Mesodermal cell (in vitro differentiated cells): ENCODE measurements at regions not wholly inside any gene's neighbourhood (a gene's known extent, or its start where the extent isn't known, plus 50 kb on each side); places are given as distances from the start of the nearest gene placed in this dataset.
"Not testable (repeated sequence)": the region's sequence is repeated elsewhere in the genome, so short reads cannot be mapped to it uniquely, and the experiment has no call there.

Experiments
- H3K27ac ChIP-seq: 2 replicates; pipeline ENCODE4 v1.7.0; 2013; ENCODE audit warnings: mild to moderate bottlenecking, low read depth, low read length, moderate library complexity; ENCODE audit not compliant: severe bottlenecking
- H3K36me3 ChIP-seq: 2 replicates; pipeline ENCODE4 v1.7.1; 2013; ENCODE audit warnings: mild to moderate bottlenecking, low read length, moderate library complexity; ENCODE audit not compliant: control insufficient read depth, insufficient read depth
- H3K4me1 ChIP-seq: one replicate; pipeline ENCODE4 v1.7.1; 2013; ENCODE audit warnings: mild to moderate bottlenecking, low read length; ENCODE audit not compliant: insufficient read depth, control insufficient read depth, poor library complexity, severe bottlenecking
- H3K4me3 ChIP-seq: 2 replicates; pipeline ENCODE4 v1.7.0; 2013; ENCODE audit warnings: low read length, control low read depth, mild to moderate bottlenecking; ENCODE audit not compliant: insufficient read depth, poor library complexity, severe bottlenecking; ENCODE audit errors: extremely low read depth
- H3K9me3 ChIP-seq: 2 replicates; pipeline ENCODE4 v1.7.1; 2013; ENCODE audit warnings: mild to moderate bottlenecking, low read length, moderate library complexity; ENCODE audit not compliant: control insufficient read depth
- WGBS, 2 experiments: methylation state at CpG; one replicate each; pipeline ENCODE4 v1.1.5; 2013; ENCODE audit warnings: missing lambda C conversion rate in 2 of 2; ENCODE audit not compliant: insufficient coverage in 2 of 2; 5-methylcytosine and 5-hydroxymethylcytosine counted together

DNA sequence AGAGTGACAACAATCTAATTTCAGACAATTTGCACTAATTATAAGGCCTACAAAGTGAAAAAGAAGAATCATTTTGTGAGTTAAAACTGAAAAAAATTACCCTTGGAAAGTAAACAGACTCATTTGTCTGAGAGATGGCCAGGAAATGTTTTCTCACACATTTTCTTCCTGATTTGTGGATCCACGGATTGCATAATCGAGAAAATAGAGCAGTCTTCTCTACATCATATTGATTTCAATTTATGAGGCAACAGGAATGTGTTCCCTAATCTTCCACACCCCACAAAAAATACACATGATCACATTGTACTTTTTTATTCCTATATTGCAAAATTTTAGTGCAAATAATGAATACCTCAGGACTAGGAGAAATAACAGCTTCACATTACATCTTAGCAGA lies 160.8 kb downstream of the CCER1 start:
- no peaks in the 10 kb centered on the region for H3K9me3 ChIP-seq
- no peak overlapping the region for H3K27ac ChIP-seq
- H3K4me3 ChIP-seq: no peak overlapping the region
- no peaks in the 10 kb centered on the region for H3K4me1 ChIP-seq
- WGBS, 2 experiments: 75% methylated on average over 2 of the region's 2 CpGs; no CpG with 5 or more reads in 1 of the 2 experiments
- no peaks in the 10 kb centered on the region for H3K36me3 ChIP-seq

DNA sequence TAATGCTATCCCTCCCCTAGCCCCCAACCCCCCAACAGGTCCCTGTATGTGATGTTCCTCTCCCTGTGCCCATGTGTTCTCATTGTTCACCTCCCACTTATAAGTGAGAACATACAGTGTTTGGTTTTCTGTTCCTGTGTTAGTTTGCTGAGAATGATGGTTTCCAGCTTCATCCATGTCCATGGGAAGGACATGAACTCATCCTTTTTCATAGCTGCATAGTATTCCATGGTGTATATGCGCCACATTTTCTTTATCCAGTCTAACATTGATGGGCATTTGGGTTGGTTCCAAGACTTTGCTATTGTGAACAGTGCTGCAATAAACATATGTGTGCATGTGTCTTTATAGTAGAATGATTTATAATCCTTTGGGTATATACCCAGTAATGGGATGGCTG lies 162.3 kb downstream of the CCER1 start:
- WGBS, 2 experiments: no CpG with 5 or more reads among the region's 1 CpG
- not testable (repeated sequence) for H3K4me1 ChIP-seq, H3K9me3 ChIP-seq, H3K27ac ChIP-seq, H3K36me3 ChIP-seq, H3K4me3 ChIP-seq

DNA sequence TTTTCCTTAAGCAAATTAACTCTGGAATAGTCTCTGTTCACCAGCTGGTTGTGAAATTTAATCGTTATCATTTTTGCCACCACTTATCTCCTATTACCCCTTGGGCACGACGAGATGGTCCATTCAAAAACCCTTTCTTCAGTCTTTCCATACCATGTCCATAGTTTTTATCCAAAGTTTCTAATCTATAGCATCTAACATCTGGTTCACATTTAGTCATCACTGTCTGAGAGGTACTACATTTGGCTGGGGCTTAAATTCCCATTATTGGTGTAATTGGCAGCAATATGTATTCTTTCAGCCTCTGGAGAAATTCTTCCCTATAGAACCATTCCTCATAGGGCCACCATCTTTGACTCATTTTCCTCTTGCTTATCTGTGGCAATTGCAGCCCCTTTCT lies 163.5 kb downstream of the CCER1 start:
- Histone ChIP-seq H3K9me3 (no peaks in the 10 kb centered on the region), H3K4me1 (no peaks in the 10 kb centered on the region)
- 90 to 100% methylated on average over 3 of the region's 3 CpGs for WGBS, 2 experiments

DNA sequence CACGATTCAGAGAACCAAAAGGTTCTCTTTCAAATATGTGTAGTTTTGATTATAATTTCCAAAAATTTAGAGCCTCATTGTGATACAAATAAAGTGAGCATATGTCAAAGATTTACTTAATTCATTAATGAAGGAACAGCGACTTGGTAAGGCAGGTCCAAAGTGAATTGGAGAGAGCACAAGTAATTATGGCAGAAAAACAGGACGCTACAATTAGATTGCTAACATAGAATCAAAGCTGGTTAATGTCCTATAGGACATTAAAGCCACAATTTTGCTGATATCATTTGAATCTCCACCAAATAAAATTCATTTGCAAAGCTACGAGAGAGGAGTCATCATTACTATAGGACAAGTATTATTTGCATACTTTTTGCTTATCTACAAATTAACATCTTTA lies 164.2 kb downstream of the CCER1 start:
- Histone ChIP-seq H3K4me3 (no peak overlapping the region), H3K4me1 (no peaks in the 10 kb centered on the region)

More for the DNA sequence above, 163.5 kb downstream of the CCER1 start:
- no peak overlapping the region for H3K4me3 ChIP-seq
- no peak overlapping the region for H3K27ac ChIP-seq
- H3K36me3 ChIP-seq: no peaks in the 10 kb centered on the region

DNA sequence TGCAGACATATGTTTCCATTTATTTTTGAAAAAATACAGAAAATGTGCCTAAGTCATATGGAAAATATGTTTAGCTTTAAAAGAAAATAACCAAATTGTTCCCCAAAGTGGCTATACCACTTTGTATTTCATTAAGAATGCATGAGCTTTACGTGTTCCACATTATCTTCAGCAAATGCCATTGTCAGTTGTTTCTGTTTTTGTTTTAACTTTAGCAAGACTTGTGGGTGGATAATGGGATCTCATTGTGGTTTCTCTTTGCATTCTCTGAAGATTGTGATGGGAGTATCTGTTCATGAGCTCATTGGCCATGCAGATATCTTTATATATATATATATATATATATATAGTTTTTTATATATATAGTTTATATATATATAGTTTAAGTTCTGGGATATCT lies 181.5 kb downstream of the CCER1 start:
- Histone ChIP-seq H3K27ac (no peak overlapping the region), H3K9me3 (no peaks in the 10 kb centered on the region), H3K36me3 (no peaks in the 10 kb centered on the region), H3K4me3 (no peak overlapping the region), H3K4me1 (no peaks in the 10 kb centered on the region)
- no CpG with 5 or more reads among the region's 1 CpG for WGBS, 2 experiments

More for the DNA sequence above, 164.2 kb downstream of the CCER1 start:
- no peaks in the 10 kb centered on the region for H3K9me3 ChIP-seq
- H3K27ac ChIP-seq: no peak overlapping the region
- 100% methylated on average over 2 of the region's 4 CpGs; no CpG with 5 or more reads in 1 of the 2 experiments for WGBS, 2 experiments
- no peaks in the 10 kb centered on the region for H3K36me3 ChIP-seq

DNA sequence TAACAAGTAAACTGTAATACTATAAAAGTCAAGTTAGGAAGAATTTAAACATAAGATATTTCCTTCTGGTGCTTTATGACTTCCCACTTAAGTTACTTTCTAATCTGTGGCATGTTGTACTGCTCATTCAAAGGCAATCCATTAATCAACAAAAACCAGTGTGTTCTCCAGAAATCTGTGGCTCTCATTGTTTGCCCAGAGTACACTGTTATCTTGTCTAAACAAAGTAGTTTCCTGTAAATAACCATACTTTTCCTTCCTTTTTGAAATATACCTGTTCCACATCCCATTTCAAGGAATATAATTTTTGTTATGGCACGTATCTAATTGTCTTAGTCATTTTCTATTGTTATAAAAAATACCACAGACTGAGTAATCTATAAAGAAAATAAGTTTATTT lies 184.1 kb downstream of the CCER1 start:
- Histone ChIP-seq H3K27ac (no peak overlapping the region), H3K36me3 (no peaks in the 10 kb centered on the region), H3K4me1 (no peaks in the 10 kb centered on the region), H3K4me3 (no peak overlapping the region), H3K9me3 (no peaks in the 10 kb centered on the region)
- no CpG with 5 or more reads among the region's 1 CpG for WGBS, 2 experiments

DNA sequence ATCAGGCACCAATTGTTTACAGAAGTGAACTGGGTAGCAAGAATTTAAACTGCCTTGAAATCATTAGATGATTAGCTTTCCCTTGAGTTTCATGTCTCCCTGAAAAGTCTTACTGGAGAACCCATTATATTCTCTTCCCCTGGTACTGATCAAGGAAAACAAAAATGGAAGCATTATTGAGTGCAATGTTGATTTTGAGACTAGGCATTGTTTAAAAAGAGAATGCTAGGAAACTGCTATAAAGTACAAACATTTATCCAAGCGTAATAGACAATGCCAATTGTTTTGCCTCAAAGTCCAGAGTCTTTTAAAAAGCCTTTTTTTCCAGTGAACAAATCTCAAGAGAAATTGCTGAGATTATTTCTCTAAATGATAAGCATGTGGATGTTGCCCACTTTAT lies 197.0 kb downstream of the CCER1 start:
- no peaks in the 10 kb centered on the region for H3K4me1 ChIP-seq
- H3K9me3 ChIP-seq: no peaks in the 10 kb centered on the region
- WGBS, 2 experiments: 100% methylated on average over 1 of the region's 1 CpG; no CpG with 5 or more reads in 1 of the 2 experiments
- H3K4me3 ChIP-seq: no peak overlapping the region
- no peak overlapping the region for H3K27ac ChIP-seq
- no peaks in the 10 kb centered on the region for H3K36me3 ChIP-seq

DNA sequence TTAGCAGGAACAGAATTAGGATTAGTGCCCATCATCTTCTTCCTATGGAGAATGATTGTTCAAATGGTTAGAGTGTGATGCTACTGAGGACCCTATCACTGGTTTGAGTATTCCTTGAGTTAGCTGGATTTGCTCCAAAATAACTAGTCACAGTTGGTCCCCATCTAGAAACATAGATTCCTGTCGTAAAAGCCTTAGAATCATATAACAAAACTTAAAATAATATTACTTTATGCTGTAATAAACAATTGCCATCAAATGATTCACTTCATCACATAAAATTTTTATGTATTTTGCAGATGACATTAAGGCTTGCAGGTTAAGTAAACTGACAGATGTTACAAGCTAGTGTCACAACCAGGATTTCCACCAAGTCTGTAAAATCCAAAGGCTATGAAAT lies 209.8 kb downstream of the CCER1 start:
- no peaks in the 10 kb centered on the region for H3K36me3 ChIP-seq
- WGBS, 2 experiments: no CpG with 5 or more reads among the region's 1 CpG
- H3K4me1 ChIP-seq: no peaks in the 10 kb centered on the region
- no peak overlapping the region for H3K27ac ChIP-seq
- no peak overlapping the region for H3K4me3 ChIP-seq
- peaks cover under 1% of the 10 kb centered on the region for H3K9me3 ChIP-seq

DNA sequence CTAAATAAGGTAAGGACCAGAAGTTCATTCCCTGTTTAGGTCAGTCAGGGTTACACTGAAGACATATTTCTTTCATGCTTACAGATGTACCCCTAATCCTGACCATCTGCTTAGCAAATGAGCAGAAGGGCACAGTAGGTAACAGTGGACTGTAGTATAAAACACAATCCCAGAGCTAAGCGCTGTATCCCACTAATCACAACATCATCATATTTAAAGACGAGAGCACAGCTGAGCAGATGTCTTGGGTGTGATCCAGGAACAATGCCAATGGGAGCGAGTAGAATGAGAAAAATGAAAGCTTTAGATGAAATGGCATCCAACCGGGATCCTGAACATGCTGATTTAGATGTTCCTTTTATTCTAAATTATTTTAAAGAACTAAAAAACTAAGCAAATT lies 213.4 kb downstream of the CCER1 start:
- no peaks in the 10 kb centered on the region for H3K36me3 ChIP-seq
- no peaks in the 10 kb centered on the region for H3K9me3 ChIP-seq
- H3K27ac ChIP-seq: no peak overlapping the region
- WGBS, 2 experiments: no CpG with 5 or more reads among the region's 4 CpGs
- H3K4me3 ChIP-seq: no peak overlapping the region
- no peaks in the 10 kb centered on the region for H3K4me1 ChIP-seq

DNA sequence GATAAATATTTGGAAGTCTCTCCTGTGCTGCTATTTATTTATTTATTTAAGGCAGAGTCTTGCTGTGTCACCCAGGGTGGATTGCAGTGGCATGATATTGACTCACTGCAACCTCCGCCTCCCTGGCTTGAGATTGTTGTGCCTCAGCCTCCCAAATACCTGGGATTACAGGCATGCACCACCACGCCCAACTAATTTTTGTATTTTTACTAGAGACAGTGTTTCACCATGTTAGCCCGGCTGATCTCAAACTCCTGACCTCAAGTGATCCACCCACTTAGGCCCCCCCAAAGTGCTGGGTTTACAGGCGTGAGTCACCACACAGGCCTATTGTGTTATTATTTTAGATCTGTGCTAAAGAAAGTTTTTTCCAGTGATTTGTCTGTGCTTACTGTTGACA lies 225.2 kb downstream of the CCER1 start:
- no peaks in the 10 kb centered on the region for H3K9me3 ChIP-seq
- 100% methylated on average over 1 of the region's 4 CpGs; no CpG with 5 or more reads in 1 of the 2 experiments for WGBS, 2 experiments

DNA sequence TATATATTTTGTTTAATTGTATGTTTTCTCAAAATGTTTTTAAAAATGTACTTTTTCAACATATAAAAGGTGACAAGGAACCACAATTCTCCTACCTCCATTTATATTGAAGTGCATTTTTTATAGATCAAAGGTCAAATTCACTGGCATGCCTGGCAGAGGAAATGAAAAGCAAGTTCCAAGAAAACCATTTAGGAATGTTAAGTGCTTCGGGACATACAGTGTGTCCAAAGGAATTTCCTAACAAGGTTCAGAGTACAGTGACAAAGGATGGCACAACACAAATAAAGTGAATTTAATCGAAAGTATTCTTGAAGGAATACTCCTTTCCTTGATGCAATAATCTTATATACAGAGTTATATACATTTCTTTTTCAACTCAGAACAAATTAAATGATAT lies 242.3 kb downstream of the CCER1 start:
- no peak overlapping the region for H3K4me3 ChIP-seq
- WGBS, 2 experiments: 67 to 100% methylated on average over 1 of the region's 2 CpGs
- H3K4me1 ChIP-seq: no peaks in the 10 kb centered on the region
- no peaks in the 10 kb centered on the region for H3K36me3 ChIP-seq
- no peak overlapping the region for H3K27ac ChIP-seq
- H3K9me3 ChIP-seq: no peaks in the 10 kb centered on the region

More for the DNA sequence above, 225.2 kb downstream of the CCER1 start:
- Histone ChIP-seq H3K27ac (no peak overlapping the region), H3K4me3 (no peak overlapping the region), H3K36me3 (no peaks in the 10 kb centered on the region), H3K4me1 (no peaks in the 10 kb centered on the region)
